SKM-1 (cell line): ENCODE measurements at regions not wholly inside any gene's neighbourhood (a gene's known extent, or its start where the extent isn't known, plus 50 kb on each side); places are given as distances from the start of the nearest gene placed in this dataset.
"Not testable (repeated sequence)": the region's sequence is repeated elsewhere in the genome, so short reads cannot be mapped to it uniquely, and the experiment has no call there.

Experiments used
- DNase-seq: peaks from one replicate; lab custom pipeline; 2025; ENCODE audit not compliant: unreplicated experiment; lab: John Stamatoyannopoulos, UW

- no peak for DNase-seq
Measured at GRCh38 chr12:25864306-25865276, 93.9 kb upstream of the RASSF8 start.

- no peak for DNase-seq
Measured at GRCh38 chr12:25866586-25867378, 91.7 kb upstream of the RASSF8 start.

- no peak for DNase-seq
Measured at GRCh38 chr12:25868193-25868592, 90.3 kb upstream of the RASSF8 start.

GRCh38 chr12:25872137-25872536 lies 86.3 kb upstream of the RASSF8 start:
- no peak for DNase-seq

GRCh38 chr12:25875661-25876060 lies 82.8 kb upstream of the RASSF8 start:
- no peak for DNase-seq

GRCh38 chr12:25876383-25877045 lies 82.0 kb upstream of the RASSF8 start:
- DNase-seq = no peak

DNA sequence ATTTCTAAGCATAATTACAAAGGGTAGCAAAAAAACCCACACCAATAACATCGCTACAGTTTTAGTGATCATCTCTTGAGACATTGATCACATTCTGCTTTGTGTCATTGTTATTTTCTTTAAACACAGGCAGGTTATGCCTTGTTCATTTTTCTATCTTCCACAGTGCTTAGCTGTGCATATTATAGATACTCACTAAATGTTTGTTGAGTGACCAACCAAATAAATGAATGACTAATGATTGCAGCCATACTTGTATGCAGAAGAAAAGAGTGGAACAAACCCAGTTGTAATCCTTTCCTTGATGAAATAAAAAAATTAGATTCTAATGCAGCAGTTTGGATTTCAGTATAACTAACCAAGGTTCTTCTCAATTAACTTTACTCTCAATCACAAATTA lies 81.0 kb upstream of the RASSF8 start:
- no peak for DNase-seq

GRCh38 chr12:25882266-25882665 lies 76.2 kb upstream of the RASSF8 start:
- no peak for DNase-seq

GRCh38 chr12:25883026-25883916 lies 75.2 kb upstream of the RASSF8 start:
- no peak for DNase-seq

- DNase-seq = no peak
Measured at GRCh38 chr12:25884024-25884919, 74.2 kb upstream of the RASSF8 start.

- no peak for DNase-seq
Measured at GRCh38 chr12:25884920-25885234, 73.6 kb upstream of the RASSF8 start.

DNA sequence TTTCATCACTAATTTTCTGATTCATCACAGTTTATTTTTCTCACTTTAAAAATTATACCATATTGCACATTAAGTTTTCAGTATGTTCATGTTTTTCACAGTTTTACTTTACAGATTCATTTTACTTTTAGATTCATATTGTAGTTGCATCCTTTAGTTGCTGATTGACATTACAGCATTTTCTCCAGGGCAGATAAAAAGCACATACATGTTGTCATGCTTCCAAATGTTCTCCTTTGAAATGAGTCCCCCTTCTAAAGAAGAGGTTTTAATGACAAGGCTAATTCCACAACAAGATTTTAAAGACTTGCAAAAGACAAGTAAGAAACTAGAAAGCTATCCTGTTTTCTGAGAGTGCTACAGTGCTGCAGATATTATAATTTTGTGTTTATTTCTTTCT lies 72.1 kb upstream of the RASSF8 start:
- DNase-seq = no peak

GRCh38 chr12:25887367-25887766 lies 71.1 kb upstream of the RASSF8 start:
- DNase-seq = no peak

GRCh38 chr12:25889185-25889584 lies 69.3 kb upstream of the RASSF8 start:
- DNase-seq = no peak

DNA sequence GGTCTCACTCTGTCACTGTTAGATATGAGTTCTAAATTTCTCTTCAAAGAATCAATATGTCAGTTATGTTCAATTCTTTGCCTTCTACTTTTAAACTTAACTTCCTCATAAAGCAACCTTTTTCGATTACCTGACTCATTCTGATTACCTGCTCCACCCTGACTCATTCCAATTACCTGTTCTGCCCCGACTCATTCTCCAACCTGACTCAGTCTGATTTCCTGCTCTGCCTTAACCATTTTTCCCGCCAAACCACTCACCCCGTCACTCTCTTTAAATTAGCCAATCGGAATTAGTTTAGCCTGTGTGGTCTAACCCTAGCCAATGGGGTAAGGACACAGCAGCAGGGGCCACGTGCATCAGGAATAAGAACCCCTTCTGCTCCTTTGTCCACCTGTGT lies 67.4 kb upstream of the RASSF8 start:
- not testable (repeated sequence) for DNase-seq

GRCh38 chr12:25894759-25895158 lies 63.7 kb upstream of the RASSF8 start:
- no peak for DNase-seq

DNA sequence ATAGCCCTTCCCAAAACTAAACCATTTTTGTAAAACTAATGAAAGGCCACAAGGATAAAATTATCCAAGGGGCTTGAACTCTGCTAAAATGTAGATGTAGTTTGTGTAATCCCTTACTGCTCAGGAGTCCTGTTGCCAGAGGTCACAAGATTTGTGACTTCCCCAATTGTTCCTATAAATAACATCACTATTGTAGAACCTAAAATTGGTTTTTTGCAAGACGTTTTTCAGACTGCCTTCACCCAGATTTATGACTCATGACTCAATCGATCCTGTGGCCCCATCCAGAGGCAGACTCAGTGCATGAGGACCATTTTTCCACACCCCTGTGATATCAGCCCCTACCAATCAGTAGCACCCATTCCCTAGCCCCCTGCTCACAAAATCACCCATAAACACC lies 61.5 kb upstream of the RASSF8 start:
- no peak for DNase-seq

GRCh38 chr12:25903603-25904245 lies 54.8 kb upstream of the RASSF8 start:
- DNase-seq = no peak

DNA sequence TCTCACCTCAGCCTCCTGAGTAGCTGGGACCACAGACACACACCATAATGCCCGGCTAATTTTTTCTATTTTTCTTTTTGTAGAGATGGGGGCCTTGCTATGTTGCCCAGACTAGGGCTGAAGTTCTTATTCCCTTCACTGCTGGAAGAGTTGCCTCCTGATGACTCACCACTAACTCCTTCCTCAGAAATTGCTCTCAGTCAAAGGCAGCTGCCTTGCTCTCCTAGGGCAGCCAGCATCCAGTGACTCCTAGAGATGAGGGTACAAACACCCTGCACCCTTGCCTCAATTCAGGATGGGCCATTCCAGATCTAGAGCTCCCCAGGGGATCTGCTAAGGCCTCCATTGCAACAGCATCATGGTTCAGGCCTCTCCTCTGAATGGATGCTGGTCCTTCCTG lies 54.0 kb upstream of the RASSF8 start:
- no peak for DNase-seq
